Mammary epithelial cell (primary cell): ENCODE measurements at regions not wholly inside any gene's neighbourhood (a gene's known extent, or its start where the extent isn't known, plus 50 kb on each side); places are given as distances from the start of the nearest gene placed in this dataset.

ENCODE experiments used
- EZH2 ChIP-seq: IDR thresholded peaks from 2 replicates; pipeline ENCODE4 v1.6.1; 2012; ENCODE audit warnings: low read length, inconsistent platforms, borderline replicate concordance
- TF ChIP-seq, protein P1 (sequence below), 2 donors: IDR thresholded peaks in 1 of 2; conservative IDR thresholded peaks in 1 of 2; 2 replicates each; pipeline ENCODE4 v1.5.1; 2011 to 2012; ENCODE audit warnings: inconsistent platforms in 2 of 2, low read length in 2 of 2, mild to moderate bottlenecking in 2 of 2, control low read depth in 1 of 2, low read depth in 1 of 2; ENCODE audit not compliant: insufficient read depth in 1 of 2; ENCODE audit errors: extremely low read depth in 1 of 2

DNA sequence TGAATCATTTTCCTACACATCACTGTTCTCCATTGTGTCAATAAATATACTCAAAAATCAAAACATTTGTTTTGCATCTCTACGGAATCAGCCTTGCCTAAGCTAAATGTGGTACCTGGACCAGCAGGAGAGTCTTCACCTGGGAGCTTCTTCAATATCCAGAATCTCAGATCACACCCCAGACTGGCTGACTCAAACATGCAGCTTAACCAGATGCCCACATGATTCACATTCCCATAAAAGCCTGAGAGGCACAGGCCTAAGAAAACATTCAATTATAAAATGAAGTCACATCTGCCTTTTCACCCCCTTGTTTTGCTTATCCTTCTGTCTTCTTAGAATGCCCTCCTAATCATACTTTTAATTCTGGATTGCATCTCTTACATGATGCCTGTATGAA lies 1045.5 kb upstream of the NXPH2 start:
- TF ChIP-seq, protein P1, sequence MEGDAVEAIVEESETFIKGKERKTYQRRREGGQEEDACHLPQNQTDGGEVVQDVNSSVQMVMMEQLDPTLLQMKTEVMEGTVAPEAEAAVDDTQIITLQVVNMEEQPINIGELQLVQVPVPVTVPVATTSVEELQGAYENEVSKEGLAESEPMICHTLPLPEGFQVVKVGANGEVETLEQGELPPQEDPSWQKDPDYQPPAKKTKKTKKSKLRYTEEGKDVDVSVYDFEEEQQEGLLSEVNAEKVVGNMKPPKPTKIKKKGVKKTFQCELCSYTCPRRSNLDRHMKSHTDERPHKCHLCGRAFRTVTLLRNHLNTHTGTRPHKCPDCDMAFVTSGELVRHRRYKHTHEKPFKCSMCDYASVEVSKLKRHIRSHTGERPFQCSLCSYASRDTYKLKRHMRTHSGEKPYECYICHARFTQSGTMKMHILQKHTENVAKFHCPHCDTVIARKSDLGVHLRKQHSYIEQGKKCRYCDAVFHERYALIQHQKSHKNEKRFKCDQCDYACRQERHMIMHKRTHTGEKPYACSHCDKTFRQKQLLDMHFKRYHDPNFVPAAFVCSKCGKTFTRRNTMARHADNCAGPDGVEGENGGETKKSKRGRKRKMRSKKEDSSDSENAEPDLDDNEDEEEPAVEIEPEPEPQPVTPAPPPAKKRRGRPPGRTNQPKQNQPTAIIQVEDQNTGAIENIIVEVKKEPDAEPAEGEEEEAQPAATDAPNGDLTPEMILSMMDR (conservative IDR thresholded peaks at IDR 0.05 in 1 of 2, IDR thresholded peaks at IDR 0.05 in 1 of 2; ENCODE audit: extremely low read depth in 1 of 2, insufficient read depth in 1 of 2, low read depth in 1 of 2, low read length in 2 of 2), result no peak
- no peak for TF ChIP-seq EZH2
